Breast epithelium (tissue), 3 donors: ENCODE measurements at regions not wholly inside any gene's neighbourhood (a gene's known extent, or its start where the extent isn't known, plus 50 kb on each side); places are given as distances from the start of the nearest gene placed in this dataset.

Experiments used
- CTCF ChIP-seq, 3 donors: fragments of 450-650 bp; IDR thresholded peaks; one replicate each; pipeline ENCODE4 v1.5.1; 2016 to 2017; ENCODE audit warnings: antibody characterized with exemption in 3 of 3, mild to moderate bottlenecking in 3 of 3, moderate library complexity in 3 of 3
- POLR2AphosphoS5 ChIP-seq, 3 donors: sonication (generic); formaldehyde crosslinking; IDR thresholded peaks; one replicate each; pipeline ENCODE4 v1.6.1; 2017; ENCODE audit warnings: antibody characterized with exemption in 3 of 3

- TF ChIP-seq CTCF (IDR thresholded peaks at IDR 0.05) (no peak), POLR2AphosphoS5 (IDR thresholded peaks at IDR 0.05) (no peak)
These were observed 1313.1 kb downstream of the CDH11 start for GRCh38 chr16:63808730-63809129.
